Activated CD4-positive, alpha-beta T cell treated with anti-CD3 and anti-CD28 coated beads, Interleukin-2, Interleukin-6, amounts not matched to agents 100 ng/mL and 50 ng/mL, durations not matched to agents 16 hours and 8 hours (primary cell): ENCODE measurements at regions not wholly inside any gene's neighbourhood (a gene's known extent, or its start where the extent isn't known, plus 50 kb on each side); places are given as distances from the start of the nearest gene placed in this dataset.

Experiments used
- DNase-seq: peaks from one replicate; pipeline ENCODE4 v3.0.0-alpha.2; 2020

DNA sequence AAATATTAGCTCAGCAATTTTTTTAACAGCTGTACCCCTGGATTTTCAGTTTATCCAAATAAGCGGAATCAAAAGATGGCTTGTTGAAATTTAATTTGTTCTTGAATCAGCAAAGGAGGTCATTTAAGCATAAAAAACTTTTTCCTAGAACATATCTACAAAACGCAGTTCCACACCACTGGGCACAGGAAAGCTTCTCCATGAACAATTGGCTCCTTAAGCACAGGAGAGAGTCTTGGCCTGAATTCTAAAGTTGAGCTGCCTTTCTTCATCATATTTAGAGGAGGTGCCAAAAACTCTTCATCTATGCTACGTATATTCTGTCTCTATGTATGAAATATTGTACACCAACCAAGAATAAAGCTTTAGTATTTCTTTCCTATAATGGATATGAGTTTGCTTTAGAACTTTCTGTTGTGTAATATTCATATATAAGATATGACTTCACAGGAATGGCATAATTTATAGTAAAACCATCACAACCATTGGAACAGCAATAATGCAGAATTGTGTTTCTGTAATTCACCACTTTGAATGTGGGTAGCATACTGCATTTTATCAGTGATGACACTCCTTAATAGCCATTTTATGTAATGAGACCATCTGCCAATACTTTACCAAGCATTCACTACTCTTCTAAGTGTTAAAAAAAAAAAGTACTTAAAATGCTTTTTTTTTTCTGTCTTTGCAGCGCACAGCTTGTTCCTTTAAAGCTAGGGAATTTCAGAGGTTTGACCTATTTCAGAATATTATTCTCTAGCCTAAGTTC, 263.7 kb downstream of the SLITRK6 start:
- no peak for DNase-seq

- no peak for DNase-seq
Observed at GRCh38 chr13:85533911-85534310, 265.3 kb downstream of the SLITRK6 start.

DNA sequence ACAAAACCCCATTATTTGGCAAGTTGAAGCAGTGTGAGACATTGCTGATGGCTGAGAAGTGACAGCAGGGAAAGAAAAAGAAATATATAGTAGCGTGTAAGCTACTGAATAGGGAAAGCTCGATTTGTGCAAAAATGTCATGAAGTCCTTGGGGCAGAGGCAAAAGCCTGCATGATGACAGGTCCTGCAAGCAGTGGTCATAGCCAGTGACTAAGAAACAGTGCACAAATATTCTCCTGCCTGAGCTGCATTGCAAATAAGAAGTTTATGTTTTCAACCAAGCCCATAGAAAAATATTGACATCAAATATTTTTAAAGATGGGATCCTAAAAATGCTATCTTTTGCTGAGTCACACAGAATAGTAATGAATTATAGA, 270.0 kb downstream of the SLITRK6 start:
- DNase-seq, result no peak

DNA sequence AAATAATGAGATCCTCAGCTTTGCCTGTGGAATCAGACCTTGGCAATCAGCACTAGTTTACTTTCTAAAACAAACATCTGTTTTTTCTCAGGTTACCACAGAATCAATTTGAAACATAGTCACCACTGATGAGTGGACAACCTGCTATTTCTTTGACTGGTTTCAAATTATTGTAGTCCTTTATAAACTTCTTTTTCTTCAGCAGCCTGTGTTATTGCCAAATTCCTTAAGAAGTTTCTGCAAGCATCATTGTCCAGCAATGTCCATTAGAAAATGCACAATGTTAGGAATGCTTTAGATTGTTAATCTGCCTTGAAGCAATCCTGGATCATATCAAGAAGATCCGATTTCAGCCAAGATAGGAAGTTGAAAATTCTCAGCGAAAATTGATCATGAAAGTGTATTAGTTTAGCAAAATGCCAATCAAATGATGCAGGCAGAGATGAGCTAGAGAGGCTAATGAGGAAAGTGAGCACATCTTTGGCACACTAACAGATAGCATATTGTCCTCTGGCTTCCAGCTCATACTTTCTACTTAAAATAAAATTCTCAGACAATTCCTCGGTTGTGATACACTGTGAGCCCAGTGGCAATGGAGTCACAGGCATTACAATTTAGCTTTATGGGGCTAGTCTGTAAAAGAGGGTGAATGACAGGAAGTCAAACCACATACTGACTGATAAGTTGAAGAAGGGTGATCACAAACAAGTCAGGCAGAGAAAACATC, 270.6 kb downstream of the SLITRK6 start:
- no peak for DNase-seq

DNA sequence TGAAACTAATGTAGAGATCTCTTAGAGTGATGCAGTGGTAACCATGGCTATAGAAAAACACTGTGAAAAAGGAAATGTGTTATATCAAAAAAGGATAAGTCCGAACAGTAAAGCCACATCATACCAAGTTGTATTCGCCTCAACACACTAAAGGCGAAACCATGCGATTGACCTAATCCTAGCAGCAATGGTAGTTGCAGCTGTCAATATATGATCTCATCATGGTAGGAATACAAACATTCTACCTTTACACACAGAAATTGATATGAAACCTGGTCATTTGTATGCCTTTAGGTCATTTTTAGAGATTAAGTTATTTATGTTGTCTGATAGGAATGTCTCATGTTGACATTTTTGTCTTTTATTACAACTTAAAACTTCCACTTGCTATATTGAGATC, 271.9 kb downstream of the SLITRK6 start:
- DNase-seq, result no peak

GRCh38 chr13:85525411-85525810, 273.8 kb downstream of the SLITRK6 start:
- no peak for DNase-seq

- no peak for DNase-seq
Observed at GRCh38 chr13:85521657-85522056, 277.6 kb downstream of the SLITRK6 start.

DNA sequence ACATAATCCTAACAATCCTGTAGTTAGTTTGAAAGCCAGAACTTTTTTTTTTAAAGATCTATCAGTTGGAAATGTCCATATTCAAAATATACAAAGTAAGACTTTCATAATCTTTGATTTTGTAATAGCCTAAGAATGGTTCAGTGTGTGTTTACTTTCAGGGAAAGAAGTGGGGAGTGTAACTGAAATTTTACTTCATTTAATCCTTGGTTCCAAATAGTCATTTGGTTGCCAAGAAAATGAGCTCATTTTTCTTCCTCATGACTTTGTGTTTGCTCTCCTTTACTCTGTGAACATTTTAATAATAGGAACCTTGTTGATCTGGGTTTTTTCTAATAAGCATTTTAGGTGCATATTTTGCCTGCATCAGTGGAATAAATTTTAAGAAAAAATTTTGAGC, 278.8 kb downstream of the SLITRK6 start:
- no peak for DNase-seq

- DNase-seq, result no peak
Observed at GRCh38 chr13:85519363-85519762, 279.9 kb downstream of the SLITRK6 start.

- no peak for DNase-seq
Observed at GRCh38 chr13:85512421-85512820, 286.8 kb downstream of the SLITRK6 start.

GRCh38 chr13:85509512-85509911, 289.7 kb downstream of the SLITRK6 start:
- DNase-seq, result no peak

- DNase-seq, result no peak
Observed at GRCh38 chr13:85508683-85509329, 290.4 kb downstream of the SLITRK6 start.

DNA sequence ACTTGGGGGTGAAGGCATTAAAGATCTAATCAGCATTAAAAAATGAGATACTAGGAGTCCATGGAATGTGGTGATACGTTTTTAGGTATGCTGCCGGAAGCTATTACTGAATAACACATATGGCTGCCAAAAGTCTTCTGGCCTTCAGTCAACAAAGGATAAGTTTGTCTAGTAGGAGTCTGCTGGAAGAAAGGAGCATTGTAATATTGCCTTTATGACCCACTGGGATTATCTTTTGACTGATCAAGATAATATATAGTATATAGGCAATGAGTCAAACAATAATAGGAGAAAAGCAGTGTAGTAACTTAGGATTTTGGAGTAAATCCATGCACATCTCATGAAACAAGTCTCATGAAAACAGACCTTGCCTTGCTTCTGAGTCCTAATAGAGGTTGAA, 295.4 kb downstream of the SLITRK6 start:
- no peak for DNase-seq

GRCh38 chr13:85501616-85502015, 297.6 kb downstream of the SLITRK6 start:
- DNase-seq, result no peak

GRCh38 chr13:85500696-85501256, 298.4 kb downstream of the SLITRK6 start:
- no peak for DNase-seq

GRCh38 chr13:85498774-85499173, 300.4 kb downstream of the SLITRK6 start:
- no peak for DNase-seq

DNA sequence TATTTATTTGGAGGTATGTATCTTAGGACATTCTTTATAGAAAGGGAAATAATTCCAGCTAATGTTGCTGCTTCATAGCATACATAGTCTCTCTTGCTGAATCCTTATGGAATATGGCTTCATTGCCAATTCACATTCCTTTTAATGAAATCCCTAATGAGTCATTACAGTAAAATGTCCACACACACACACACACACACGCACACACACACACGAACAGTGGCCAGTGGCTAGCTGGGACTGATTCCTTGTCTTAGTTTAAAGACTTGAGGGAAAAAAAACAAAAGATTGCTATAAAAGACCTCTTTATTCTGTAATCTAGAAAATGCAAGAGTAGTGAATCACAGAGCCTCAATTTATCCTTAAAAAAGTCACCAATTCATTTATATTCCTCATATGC, 301.6 kb downstream of the SLITRK6 start:
- DNase-seq, result no peak

GRCh38 chr13:85492283-85492682, 306.9 kb downstream of the SLITRK6 start:
- no peak for DNase-seq

GRCh38 chr13:85486663-85487062, 312.6 kb downstream of the SLITRK6 start:
- no peak for DNase-seq

- DNase-seq, result no peak
Observed at GRCh38 chr13:85473144-85473543, 326.1 kb downstream of the SLITRK6 start.

GRCh38 chr13:85469320-85469719, 329.9 kb downstream of the SLITRK6 start:
- DNase-seq, result no peak

DNA sequence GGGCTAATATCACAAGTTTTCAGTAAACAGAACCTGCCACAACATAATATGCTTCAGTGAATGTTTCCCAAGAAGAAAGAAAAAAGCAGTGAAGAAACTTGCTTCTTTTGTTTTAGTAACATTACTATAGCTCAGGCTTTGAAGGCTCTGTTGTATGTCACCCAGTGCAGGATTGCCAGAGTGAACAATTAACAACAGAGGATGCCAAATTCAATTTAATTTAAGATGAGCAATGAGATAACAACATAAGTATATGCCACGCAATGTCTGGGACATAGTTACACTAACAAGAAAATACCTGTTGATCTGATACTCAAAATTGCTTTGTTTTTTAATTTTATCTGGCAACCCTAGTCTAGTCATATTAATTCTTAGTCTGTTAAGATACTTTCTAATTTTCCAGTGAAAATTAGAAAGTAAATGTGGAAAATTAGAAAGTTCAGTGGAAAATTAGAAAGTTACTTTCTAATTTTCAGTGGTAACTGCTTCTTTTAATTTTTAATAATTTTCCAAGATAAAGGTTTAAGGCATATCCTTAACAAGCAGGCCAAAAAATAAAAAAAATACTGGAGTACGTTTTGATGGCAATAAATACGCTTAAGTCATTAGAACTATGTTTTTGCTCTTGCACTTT, 336.3 kb downstream of the SLITRK6 start:
- DNase-seq, result no peak

DNA sequence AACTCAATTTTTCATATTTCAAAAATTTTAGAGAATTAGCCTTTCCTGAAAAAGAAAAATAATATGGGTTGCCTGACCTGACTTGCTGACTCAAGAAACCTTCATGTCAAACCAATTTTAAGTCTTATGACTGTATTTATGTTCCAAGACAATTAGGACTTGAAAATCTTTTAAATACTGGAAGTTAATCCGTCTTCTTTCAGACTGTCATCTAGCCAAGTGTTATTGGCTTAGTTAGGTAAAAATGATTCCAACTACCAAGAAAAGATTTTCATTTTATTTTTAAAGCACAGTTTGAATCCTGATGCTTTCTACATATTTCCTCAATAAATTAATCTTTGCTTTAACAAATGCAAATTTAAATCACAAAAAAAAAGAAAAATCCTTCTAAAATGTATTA, 337.6 kb downstream of the SLITRK6 start:
- no peak for DNase-seq
